ENCODE measurements at regions not wholly inside any gene's neighbourhood (a gene's known extent, or its start where the extent isn't known, plus 50 kb on each side); places are given as distances from the start of the nearest gene placed in this dataset.

GRCh38 chr12:115815924-115816323 is 461.6 kb downstream of the MED13L start:
- no peak overlapping the region for H3K4me2 ChIP-seq
- DNase-seq, result no peak
- H3K4me1 ChIP-seq (ENCODE audit: control insufficient read depth in 1 of 2, insufficient read depth in 2 of 2, low read depth in 1 of 2, low read length in 1 of 2), result no peaks in the 10 kb centered on the region
- no peaks in the 10 kb centered on the region for H4K20me1 ChIP-seq (ENCODE audit: insufficient read depth)
- H2AFZ ChIP-seq (ENCODE audit: low read depth), result no peak overlapping the region
- H3K9ac ChIP-seq, result no peak overlapping the region
- no peaks in the 10 kb centered on the region for H3K79me2 ChIP-seq (ENCODE audit: insufficient read depth)
- no peaks in the 10 kb centered on the region for H3K9me2 ChIP-seq
- WGBS (ENCODE audit: low lambda C conversion rate), result 38% methylated on average over 7 of the region's 7 CpGs
- no peaks in the 10 kb centered on the region for H3F3A ChIP-seq (replicated peaks; ENCODE audit: insufficient read depth)
- no peaks in the 10 kb centered on the region for H3K36me3 ChIP-seq (replicated peaks in 1 of 2; ENCODE audit: control insufficient read depth in 1 of 2, insufficient read depth in 2 of 2, low read length in 1 of 2)
- TF ChIP-seq MEF2A (IDR thresholded peaks at IDR 0.05; ENCODE audit: borderline replicate concordance, low read depth) (no peak), NFIC (IDR thresholded peaks at IDR 0.05; ENCODE audit: borderline replicate concordance) (no peak), EZH2phosphoT487 (IDR thresholded peaks at IDR 0.05; ENCODE audit: borderline replicate concordance, low read depth) (no peak), SIN3A (IDR thresholded peaks at IDR 0.05; ENCODE audit: borderline replicate concordance, low read depth, low read length) (no peak), ELF1 (IDR thresholded peaks at IDR 0.05) (no peak), GABPA (IDR thresholded peaks at IDR 0.05; ENCODE audit: low read depth) (no peak), ZBTB33 (IDR thresholded peaks at IDR 0.05; ENCODE audit: borderline replicate concordance, low read depth) (no peak), FOXM1 (IDR thresholded peaks at IDR 0.05; ENCODE audit: low read depth) (no peak), YY1 (IDR thresholded peaks at IDR 0.05; ENCODE audit: low read depth) (no peak)
- TF ChIP-seq, protein P1, sequence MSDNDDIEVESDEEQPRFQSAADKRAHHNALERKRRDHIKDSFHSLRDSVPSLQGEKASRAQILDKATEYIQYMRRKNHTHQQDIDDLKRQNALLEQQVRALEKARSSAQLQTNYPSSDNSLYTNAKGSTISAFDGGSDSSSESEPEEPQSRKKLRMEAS (IDR thresholded peaks at IDR 0.05; ENCODE audit: low read depth), result no peak
- POLR2A ChIA-PET, result no interaction called here
- no peaks in the 10 kb centered on the region for H3K9me3 ChIP-seq
- H3K27ac ChIP-seq (ENCODE audit: low read depth in 2 of 2, low read length in 1 of 2), result no peak overlapping the region
- no peak overlapping the region for H3K4me3 ChIP-seq (ENCODE audit: low read depth in 2 of 2, low read length in 1 of 2)
- H3K27me3 ChIP-seq (ENCODE audit: insufficient read depth), result no peaks in the 10 kb centered on the region
- CTCF ChIA-PET, result interaction anchor here (0.9 kb wide), 1 partner anchor 79 kb away, joined by 3 read pairs; no protein-coding TSS in a partner anchor

- TF ChIP-seq USF1 (IDR thresholded peaks at IDR 0.05; ENCODE audit: borderline replicate concordance, low read depth), result no peak
- no peak for TF ChIP-seq GATA2 (CRISPR knock-in tag; IDR thresholded peaks at IDR 0.05)
- H3F3A ChIP-seq (replicated peaks; ENCODE audit: insufficient read depth), result no peaks in the 10 kb centered on the region
- no peak overlapping the region for H3K9ac ChIP-seq
- no peaks in the 10 kb centered on the region for H3K79me2 ChIP-seq (ENCODE audit: insufficient read depth)
- no peaks in the 10 kb centered on the region for H3K36me3 ChIP-seq (replicated peaks in 1 of 2; ENCODE audit: control insufficient read depth in 1 of 2, insufficient read depth in 2 of 2, low read length in 1 of 2)
- H2AFZ ChIP-seq (ENCODE audit: low read depth), result no peak overlapping the region
- 4% methylated on average over 2 of the region's 2 CpGs for WGBS (ENCODE audit: low lambda C conversion rate)
- H3K9me2 ChIP-seq, result no peaks in the 10 kb centered on the region
- H3K4me1 ChIP-seq (ENCODE audit: control insufficient read depth in 1 of 2, insufficient read depth in 2 of 2, low read depth in 1 of 2, low read length in 1 of 2), result no peaks in the 10 kb centered on the region
- DNase-seq, result no peak
- H3K27me3 ChIP-seq (ENCODE audit: insufficient read depth), result no peaks in the 10 kb centered on the region
- no peak overlapping the region for H3K27ac ChIP-seq (ENCODE audit: low read depth in 2 of 2, low read length in 1 of 2)
- POLR2A ChIA-PET, result no interaction called here
- no peak overlapping the region for H3K4me3 ChIP-seq (ENCODE audit: low read depth in 2 of 2, low read length in 1 of 2)
- CTCF ChIA-PET, result no interaction called here
- H3K4me2 ChIP-seq, result no peak overlapping the region
- no peaks in the 10 kb centered on the region for H3K9me3 ChIP-seq
- no peaks in the 10 kb centered on the region for H4K20me1 ChIP-seq (ENCODE audit: insufficient read depth)
Measured at GRCh38 chr12:115813256-115813655, 464.2 kb downstream of the MED13L start.

All from SK-N-SH (cell line).